Neural cell (in vitro differentiated cells): ENCODE measurements at regions not wholly inside any gene's neighbourhood (a gene's known extent, or its start where the extent isn't known, plus 50 kb on each side); places are given as distances from the start of the nearest gene placed in this dataset.

Source experiments
- H2AFZ ChIP-seq: fragments of 200-600, 300-800 bp; sonication (generic), shearing (Covaris generic); 2 replicates; pipeline ENCODE4 v1.6.0; 2014; ENCODE audit warnings: low read depth, mild to moderate bottlenecking, antibody characterized with exemption, low read length, moderate library complexity
- H3F3A ChIP-seq: fragments of 200-600 bp; shearing (Covaris generic); 2 replicates; pipeline ENCODE4 v1.6.1; 2016; ENCODE audit warnings: mild to moderate bottlenecking, moderate library complexity, mixed read lengths, antibody characterized with exemption, low read length; ENCODE audit not compliant: insufficient read depth, poor library complexity, severe bottlenecking
- H3K27ac ChIP-seq: fragments of 200-600, 300-800 bp; sonication (generic), shearing (Covaris generic); 2 replicates; pipeline ENCODE4 v1.5.1; 2014; ENCODE audit warnings: mild to moderate bottlenecking, low read length, moderate library complexity
- H3K27me3 ChIP-seq: fragments of 300-800, 200-600 bp; sonication (generic), shearing (Covaris generic); 2 replicates; pipeline ENCODE4 v1.6.0; 2014; ENCODE audit warnings: mild to moderate bottlenecking, low read depth, low read length, moderate library complexity; ENCODE audit not compliant: insufficient read depth
- H3K36me3 ChIP-seq: fragments of 300-800, 200-600 bp; sonication (generic), shearing (Covaris generic); 2 replicates; pipeline ENCODE4 v1.5.1; 2014; ENCODE audit warnings: mild to moderate bottlenecking, antibody characterized with exemption, low read length, moderate library complexity; ENCODE audit not compliant: insufficient read depth
- H3K4me2 ChIP-seq: fragments of 300-800, 200-600 bp; sonication (generic), shearing (Covaris generic); 2 replicates; pipeline ENCODE4 v1.6.0; 2014; ENCODE audit warnings: mild to moderate bottlenecking, low read length
- H3K4me3 ChIP-seq: fragments of 300-800, 200-600 bp; sonication (generic), shearing (Covaris generic); 2 replicates; pipeline ENCODE4 v1.5.1; 2014; ENCODE audit warnings: mild to moderate bottlenecking, low read length, moderate library complexity
- H3K79me2 ChIP-seq: fragments of 200-600 bp; shearing (Covaris generic); replicated peaks from 2 replicates; pipeline ENCODE4 v1.6.0; 2014; ENCODE audit warnings: mild to moderate bottlenecking, low read length, moderate library complexity; ENCODE audit not compliant: insufficient read depth
- H3K9ac ChIP-seq: fragments of 300-800, 200-600 bp; sonication (generic), shearing (Covaris generic); 2 replicates; pipeline ENCODE4 v1.6.1; 2016; ENCODE audit warnings: mild to moderate bottlenecking, low read length, mixed read lengths
- H3K9me2 ChIP-seq: fragments of 200-600 bp; shearing (Covaris generic); 2 replicates; pipeline ENCODE4 v1.6.1; 2016; ENCODE audit warnings: mild to moderate bottlenecking, low read length, mixed read lengths; ENCODE audit not compliant: insufficient read depth
- H3K9me3 ChIP-seq: fragments of 200-600, 300-800 bp; sonication (generic), shearing (Covaris generic); 2 replicates; pipeline ENCODE4 v1.6.1; 2016; ENCODE audit warnings: mild to moderate bottlenecking, mixed run types, low read length, moderate library complexity, mixed read lengths
- H4K20me1 ChIP-seq: fragments of 200-600 bp; shearing (Covaris generic); 2 replicates; pipeline ENCODE4 v1.6.1; 2016; ENCODE audit warnings: mild to moderate bottlenecking, mixed run types; ENCODE audit not compliant: insufficient read depth
- CTCF ChIP-seq: fragments of 450-650 bp; IDR thresholded peaks from 2 replicates; pipeline ENCODE4 v1.5.1; 2014; ENCODE audit warnings: antibody characterized with exemption, mild to moderate bottlenecking, moderate library complexity; ENCODE audit not compliant: poor library complexity, severe bottlenecking
- EP300 ChIP-seq: fragments of 450-650 bp; conservative IDR thresholded peaks from 2 replicates; pipeline ENCODE4 v1.6.1; 2014; ENCODE audit warnings: antibody characterized with exemption, mild to moderate bottlenecking, moderate library complexity; ENCODE audit not compliant: poor library complexity, severe bottlenecking
- EZH2 ChIP-seq: fragments of 200-600, 300-800 bp; shearing (Covaris generic), sonication (generic); IDR thresholded peaks from 2 replicates; pipeline ENCODE4 v1.6.1; 2014; ENCODE audit warnings: antibody characterized with exemption, low read length, borderline replicate concordance, mild to moderate bottlenecking; ENCODE audit not compliant: insufficient read depth, poor library complexity, severe bottlenecking
- MXI1 ChIP-seq: fragments of 450-650 bp; conservative IDR thresholded peaks from 2 replicates; pipeline ENCODE4 v1.6.1; 2014; ENCODE audit warnings: antibody characterized with exemption, mild to moderate bottlenecking; ENCODE audit not compliant: poor library complexity, severe bottlenecking
- POLR2AphosphoS5 ChIP-seq: IDR thresholded peaks from 2 replicates; pipeline ENCODE4 v1.6.1; 2012
- RAD21 ChIP-seq: fragments of 450-650 bp; conservative IDR thresholded peaks from 2 replicates; pipeline ENCODE4 v1.6.1; 2014; ENCODE audit warnings: antibody characterized with exemption, mild to moderate bottlenecking, moderate library complexity
- REST ChIP-seq: IDR thresholded peaks from 2 replicates; pipeline ENCODE4 v1.6.1; 2012; ENCODE audit warnings: borderline replicate concordance
- SMC3 ChIP-seq: fragments of 450-650 bp; conservative IDR thresholded peaks from 2 replicates; pipeline ENCODE4 v1.6.1; 2014; ENCODE audit warnings: antibody characterized with exemption, mild to moderate bottlenecking, moderate library complexity; ENCODE audit not compliant: poor library complexity
- TAF1 ChIP-seq: IDR thresholded peaks from 2 replicates; pipeline ENCODE4 v1.6.1; 2012; ENCODE audit warnings: low read depth

GRCh38 chr5:10870791-10871190 lies 109.8 kb upstream of the DAP start:
- Histone ChIP-seq H3K79me2 (no peaks in the 10 kb centered on the region), H3K9me3 (no peaks in the 10 kb centered on the region), H3K27ac (no peak overlapping the region), H3K4me2 (no peak overlapping the region), H4K20me1 (no peaks in the 10 kb centered on the region), H3K9ac (no peak overlapping the region), H3K27me3 (no peaks in the 10 kb centered on the region), H3F3A (no peaks in the 10 kb centered on the region), H3K9me2 (no peaks in the 10 kb centered on the region), H3K4me3 (no peak overlapping the region), H3K36me3 (no peaks in the 10 kb centered on the region), H2AFZ (no peak overlapping the region)
- no peak for TF ChIP-seq SMC3
- no peak for TF ChIP-seq EP300
- TF ChIP-seq EZH2, result no peak
- no peak for TF ChIP-seq REST
- TF ChIP-seq RAD21, result no peak
- no peak for TF ChIP-seq CTCF
- no peak for TF ChIP-seq POLR2AphosphoS5
- TF ChIP-seq MXI1, result no peak
- no peak for TF ChIP-seq TAF1

GRCh38 chr5:10868956-10869355 lies 107.9 kb upstream of the DAP start:
- Histone ChIP-seq H3K27ac (no peak overlapping the region), H3K36me3 (no peaks in the 10 kb centered on the region), H2AFZ (no peak overlapping the region), H3K27me3 (no peaks in the 10 kb centered on the region), H3K9me2 (no peaks in the 10 kb centered on the region), H3K79me2 (no peaks in the 10 kb centered on the region), H3K4me3 (no peak overlapping the region), H3K9ac (no peak overlapping the region), H3K9me3 (no peaks in the 10 kb centered on the region), H3F3A (no peaks in the 10 kb centered on the region), H4K20me1 (no peaks in the 10 kb centered on the region), H3K4me2 (no peak overlapping the region)
- TF ChIP-seq EP300, result no peak
- TF ChIP-seq REST, result no peak
- TF ChIP-seq SMC3, result no peak
